Putamen (tissue), 1 donor: ENCODE measurements at regions not wholly inside any gene's neighbourhood (a gene's known extent, or its start where the extent isn't known, plus 50 kb on each side); places are given as distances from the start of the nearest gene placed in this dataset.
"Not testable (repeated sequence)": the region's sequence is repeated elsewhere in the genome, so short reads cannot be mapped to it uniquely, and the experiment has no call there.

Experiments used
- DNase-seq: peaks from one replicate; pipeline ENCODE4 v3.0.0-alpha.2; 2016; ENCODE audit warnings: low spot score

- no peak for DNase-seq
Measured at GRCh38 chr11:97756571-97757335, 1264.0 kb upstream of the CNTN5 start.

DNA sequence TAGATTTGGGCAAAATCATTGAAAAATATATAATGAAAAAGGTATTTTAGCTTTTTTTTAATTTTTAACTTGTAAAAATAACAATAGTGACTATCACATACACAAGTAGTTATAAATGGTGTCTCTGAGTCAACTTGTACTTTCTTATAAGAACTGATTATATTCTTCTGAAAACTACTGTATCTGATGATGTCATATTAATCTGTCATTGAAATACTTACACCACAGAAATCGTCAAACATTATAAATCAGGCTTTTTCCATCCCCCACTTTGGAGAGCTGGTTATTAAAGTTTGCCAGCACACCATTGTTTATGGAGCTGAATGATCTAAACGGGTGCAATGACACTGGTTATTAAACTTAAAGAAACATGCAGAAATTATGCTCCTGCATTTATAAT is 1259.6 kb upstream of the CNTN5 start:
- DNase-seq = no peak

GRCh38 chr11:97764193-97764592 is 1256.6 kb upstream of the CNTN5 start:
- no peak for DNase-seq

GRCh38 chr11:97764605-97765004 is 1256.1 kb upstream of the CNTN5 start:
- DNase-seq = no peak

- DNase-seq = no peak
Measured at GRCh38 chr11:97770570-97770969, 1250.2 kb upstream of the CNTN5 start.

DNA sequence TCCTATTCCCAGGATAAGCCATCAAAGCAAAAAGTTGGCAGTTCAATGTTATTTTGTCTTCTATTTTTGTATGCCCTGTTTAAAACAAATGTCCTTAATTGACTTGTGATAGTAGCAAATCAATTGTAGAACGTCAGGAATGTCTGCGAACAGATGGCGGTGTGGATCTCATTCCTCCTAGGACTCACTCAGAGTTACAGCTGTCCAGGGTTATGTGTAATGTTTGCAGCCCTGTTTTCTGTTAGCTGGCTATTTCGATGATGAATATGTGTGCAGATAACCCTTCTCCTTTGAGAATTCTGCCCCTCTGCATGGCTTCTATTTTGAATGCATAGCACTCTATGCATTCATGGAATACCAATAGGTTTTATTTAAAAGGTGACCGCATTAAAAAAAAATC is 1248.0 kb upstream of the CNTN5 start:
- DNase-seq = no peak

DNA sequence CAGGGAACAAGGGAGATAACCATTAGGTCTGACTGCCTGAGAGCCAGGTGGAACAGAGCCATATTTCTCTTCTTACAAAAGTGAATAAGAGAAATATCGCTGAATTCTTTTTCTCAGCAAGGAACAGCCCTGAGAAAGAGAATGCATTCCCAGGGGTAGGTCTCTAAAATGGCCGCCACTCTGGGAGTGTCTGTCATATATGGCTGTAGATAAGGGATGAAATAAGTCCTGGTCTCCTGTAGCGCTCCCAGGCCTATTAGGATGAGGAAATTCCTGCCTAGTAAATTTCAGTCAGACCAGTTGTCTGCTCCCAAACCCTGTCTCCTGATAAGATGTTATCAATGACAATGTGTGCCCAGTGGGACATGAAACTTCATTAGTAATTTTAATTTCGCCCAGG is 1236.4 kb upstream of the CNTN5 start:
- not testable (repeated sequence) for DNase-seq

DNA sequence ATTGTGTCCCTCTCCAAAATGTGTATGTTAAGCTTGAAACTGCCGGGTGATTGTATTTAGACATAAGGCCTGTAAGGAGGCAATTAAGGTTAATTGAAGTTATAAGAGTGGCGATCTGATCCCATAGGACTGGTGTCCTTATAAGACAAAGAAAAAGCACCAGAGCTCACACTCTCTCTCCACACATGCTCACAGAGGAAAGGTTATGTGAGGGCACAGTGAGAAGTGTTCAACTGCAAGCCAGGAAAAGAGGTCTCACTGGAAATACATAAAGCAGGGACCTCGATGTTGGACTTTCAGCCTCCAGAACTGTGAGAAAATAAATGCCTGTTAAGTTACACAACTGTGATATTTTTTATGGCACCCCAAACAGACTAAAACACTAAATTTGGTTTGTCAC is 1233.8 kb upstream of the CNTN5 start:
- DNase-seq = no peak

DNA sequence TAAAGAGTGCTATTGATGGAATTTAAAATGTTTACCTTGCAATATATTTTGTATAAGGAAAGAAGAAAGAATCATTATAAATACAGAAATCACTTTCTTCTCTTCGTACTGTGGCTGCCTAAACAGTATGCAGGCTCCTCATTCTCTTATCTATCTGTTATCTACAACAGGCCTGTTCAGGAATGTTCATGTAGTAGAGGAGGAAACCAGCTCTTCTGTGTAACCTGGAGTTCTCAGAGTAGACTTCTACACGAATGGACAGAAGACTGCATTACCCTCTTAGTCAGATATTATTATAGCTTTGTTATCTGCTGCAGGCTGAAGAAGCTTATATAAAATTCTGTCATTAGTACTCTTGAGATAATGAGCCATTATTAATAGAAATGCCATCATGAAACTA is 1225.9 kb upstream of the CNTN5 start:
- DNase-seq = no peak

DNA sequence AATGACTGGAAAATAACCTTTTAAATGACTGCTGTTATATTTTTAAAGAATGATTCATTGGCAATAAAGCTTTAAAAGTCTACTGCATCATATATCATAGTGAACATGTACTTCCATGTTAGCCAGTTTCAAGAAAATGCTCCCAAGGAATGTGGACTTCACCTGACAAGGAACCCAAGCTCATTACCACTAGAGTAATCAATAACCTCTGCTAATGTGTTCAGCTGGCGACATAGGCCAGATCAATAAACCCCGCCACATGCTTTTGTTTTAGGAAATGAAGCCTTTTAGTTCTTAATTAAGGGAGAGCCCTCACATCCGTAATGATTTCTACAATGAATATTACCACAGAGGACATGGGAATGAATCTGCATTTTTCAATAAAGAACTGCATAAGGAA is 1219.9 kb upstream of the CNTN5 start:
- DNase-seq = no peak

GRCh38 chr11:97814325-97814959 is 1206.3 kb upstream of the CNTN5 start:
- no peak for DNase-seq

DNA sequence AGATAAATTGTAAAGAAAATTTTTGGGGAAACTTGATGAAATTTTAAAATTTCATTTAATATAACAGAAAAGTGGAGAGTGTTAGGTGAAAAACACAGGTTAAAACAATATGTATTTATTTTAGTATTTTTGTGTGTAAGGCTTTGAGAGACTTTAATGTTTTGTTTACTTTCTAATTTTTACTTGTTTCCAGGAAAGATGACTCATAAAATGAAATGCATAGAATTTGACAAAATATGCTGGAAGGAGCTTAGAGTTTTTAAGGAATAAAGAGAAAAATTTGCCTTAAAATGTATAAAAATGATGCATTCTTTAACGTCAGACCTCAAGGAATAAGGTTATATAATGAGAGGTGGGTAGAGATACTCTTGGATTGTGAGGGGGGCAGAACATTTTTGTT is 1205.1 kb upstream of the CNTN5 start:
- DNase-seq = no peak

DNA sequence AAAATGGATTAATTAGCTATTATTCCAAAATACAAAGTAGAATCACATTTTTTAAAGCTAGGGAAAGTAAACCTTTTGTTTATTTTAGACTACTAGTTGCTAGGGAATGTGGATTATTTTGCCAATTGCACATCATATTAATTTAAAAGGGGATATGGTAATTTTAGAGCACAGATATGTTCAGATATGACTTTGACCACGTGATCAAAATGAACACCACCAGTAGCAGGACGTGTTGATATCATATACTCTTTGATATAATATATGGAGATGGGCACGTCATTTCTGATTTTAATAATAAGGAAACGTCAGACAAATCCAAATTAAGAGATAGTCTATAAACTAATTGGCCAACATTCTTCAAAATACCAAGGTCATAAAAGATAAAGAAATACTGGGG is 1188.3 kb upstream of the CNTN5 start:
- no peak for DNase-seq

GRCh38 chr11:97833412-97833811 is 1187.3 kb upstream of the CNTN5 start:
- DNase-seq = no peak

DNA sequence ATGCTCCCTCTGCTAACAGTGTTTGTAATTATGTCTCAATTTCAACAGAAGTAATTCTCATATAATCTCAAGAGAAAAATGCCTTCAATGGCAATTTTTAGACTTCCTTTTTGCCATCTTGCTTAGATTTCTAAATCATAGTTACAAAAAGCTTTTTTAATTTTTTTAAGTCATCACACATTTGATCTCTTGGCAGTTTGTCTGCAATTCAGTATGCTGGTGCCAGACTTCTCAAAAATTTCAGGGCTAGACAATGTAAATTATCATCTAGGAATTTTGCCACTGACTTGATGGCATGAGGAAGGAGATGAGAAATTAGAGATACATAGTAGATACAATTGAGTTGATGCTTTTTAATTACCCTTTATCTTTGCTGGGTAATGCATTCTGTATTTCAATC is 1176.7 kb upstream of the CNTN5 start:
- no peak for DNase-seq

DNA sequence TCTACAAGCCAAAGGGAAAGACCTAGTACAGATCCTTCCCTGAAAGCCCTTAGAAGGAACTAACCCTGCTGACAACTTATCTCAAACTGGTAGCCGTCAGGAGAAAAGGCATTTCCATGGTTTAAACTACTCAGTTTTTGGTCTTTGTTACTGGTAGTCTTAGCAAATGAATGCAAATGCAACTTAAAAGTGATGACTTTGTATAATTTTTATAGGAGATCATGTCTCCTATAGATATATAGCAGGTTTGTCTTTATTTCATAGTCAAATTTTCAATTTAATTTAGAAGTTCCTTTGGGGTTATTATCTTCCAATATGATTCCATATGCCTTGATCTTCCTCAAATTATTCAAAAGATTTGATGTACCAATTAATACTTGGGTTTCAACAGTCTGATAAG is 1173.0 kb upstream of the CNTN5 start:
- no peak for DNase-seq

GRCh38 chr11:97850701-97851100 is 1170.0 kb upstream of the CNTN5 start:
- no peak for DNase-seq

- no peak for DNase-seq
Measured at GRCh38 chr11:97854357-97854756, 1166.4 kb upstream of the CNTN5 start.

GRCh38 chr11:97854877-97855276 is 1165.9 kb upstream of the CNTN5 start:
- DNase-seq = no peak

GRCh38 chr11:97856666-97857065 is 1164.1 kb upstream of the CNTN5 start:
- no peak for DNase-seq

- no peak for DNase-seq
Measured at GRCh38 chr11:97860237-97860636, 1160.5 kb upstream of the CNTN5 start.

DNA sequence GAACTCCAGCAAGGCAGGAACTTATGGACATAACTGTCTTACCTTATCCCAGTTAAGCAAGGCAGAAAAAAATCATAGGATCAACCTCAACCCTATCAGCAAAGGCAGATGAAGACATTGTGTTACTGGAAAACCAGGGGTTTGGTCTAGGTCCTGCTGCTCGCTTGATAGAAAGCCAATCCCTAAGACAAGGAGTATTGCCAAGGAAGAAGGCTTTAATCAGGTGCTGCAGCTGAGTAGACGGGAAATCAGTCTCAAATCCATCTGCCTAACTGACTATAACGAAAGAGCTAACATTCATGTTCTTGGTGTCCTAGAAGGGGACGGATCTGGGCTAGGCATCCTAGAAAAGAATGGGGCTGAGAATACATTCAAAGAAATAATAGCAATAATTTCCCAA is 1158.7 kb upstream of the CNTN5 start:
- no peak for DNase-seq

GRCh38 chr11:97865424-97866012 is 1155.2 kb upstream of the CNTN5 start:
- no peak for DNase-seq

- no peak for DNase-seq
Measured at GRCh38 chr11:97871816-97872215, 1148.9 kb upstream of the CNTN5 start.
